ENCODE measurements at regions not wholly inside any gene's neighbourhood (a gene's known extent, or its start where the extent isn't known, plus 50 kb on each side); places are given as distances from the start of the nearest gene placed in this dataset.

- no peaks in the 10 kb centered on the region for H3K9me3 ChIP-seq
- H3K4me1 ChIP-seq, result no peaks in the 10 kb centered on the region
- H3K4me3 ChIP-seq, result no peak overlapping the region
- H3K27ac ChIP-seq, result no peak overlapping the region
- DNase-seq (ENCODE audit: low spot score in 2 of 2), result no peak
- H3K27me3 ChIP-seq, result no peaks in the 10 kb centered on the region
- intact Hi-C loops (cut with DNase I; ENCODE audit: low total_unique reads), result no loop called here
- H3K36me3 ChIP-seq, result no peaks in the 10 kb centered on the region
- TF ChIP-seq POLR2AphosphoS5 (IDR thresholded peaks at IDR 0.05) (no peak), POLR2A (IDR thresholded peaks at IDR 0.05) (no peak), CTCF (IDR thresholded peaks at IDR 0.05) (no peak)
These were observed 438.6 kb upstream of the ZNF385D start for GRCh38 chr3:22189616-22190015.

GRCh38 chr3:22199095-22199494 is 448.1 kb upstream of the ZNF385D start:
- H3K27me3 ChIP-seq, result no peaks in the 10 kb centered on the region
- no peak overlapping the region for H3K4me3 ChIP-seq
- no peaks in the 10 kb centered on the region for H3K4me1 ChIP-seq
- DNase-seq (ENCODE audit: low spot score in 2 of 2), result no peak
- H3K27ac ChIP-seq, result no peak overlapping the region
- intact Hi-C loops (cut with DNase I; ENCODE audit: low total_unique reads), result no loop called here
- H3K9me3 ChIP-seq, result no peaks in the 10 kb centered on the region
- H3K36me3 ChIP-seq, result no peaks in the 10 kb centered on the region
- no peak for TF ChIP-seq POLR2A (IDR thresholded peaks at IDR 0.05)

- no peaks in the 10 kb centered on the region for H3K27me3 ChIP-seq
- no peak overlapping the region for H3K4me3 ChIP-seq
- no peak for DNase-seq (ENCODE audit: low spot score in 2 of 2)
- TF ChIP-seq POLR2A (IDR thresholded peaks at IDR 0.05) (no peak), POLR2AphosphoS5 (IDR thresholded peaks at IDR 0.05) (no peak), CTCF (IDR thresholded peaks at IDR 0.05) (no peak)
- H3K9me3 ChIP-seq, result no peaks in the 10 kb centered on the region
- H3K36me3 ChIP-seq, result no peaks in the 10 kb centered on the region
- H3K27ac ChIP-seq, result no peak overlapping the region
- H3K4me1 ChIP-seq, result no peaks in the 10 kb centered on the region
- intact Hi-C loops (cut with DNase I; ENCODE audit: low total_unique reads), result no loop called here
These were observed 457.8 kb upstream of the ZNF385D start for GRCh38 chr3:22208844-22209243.

- H3K36me3 ChIP-seq, result no peaks in the 10 kb centered on the region
- no peak for DNase-seq (ENCODE audit: low spot score in 2 of 2)
- H3K4me1 ChIP-seq, result no peaks in the 10 kb centered on the region
- no peaks in the 10 kb centered on the region for H3K9me3 ChIP-seq
- no peak overlapping the region for H3K27ac ChIP-seq
- no peak for TF ChIP-seq POLR2A (IDR thresholded peaks at IDR 0.05)
- no peak for TF ChIP-seq POLR2AphosphoS5 (IDR thresholded peaks at IDR 0.05)
- TF ChIP-seq CTCF (IDR thresholded peaks at IDR 0.05), result no peak
- H3K27me3 ChIP-seq, result no peaks in the 10 kb centered on the region
- no peak overlapping the region for H3K4me3 ChIP-seq
- intact Hi-C loops (cut with DNase I; ENCODE audit: low total_unique reads), result no loop called here
These were observed 458.6 kb upstream of the ZNF385D start for GRCh38 chr3:22209578-22209977.

- Histone ChIP-seq H3K36me3 (no peaks in the 10 kb centered on the region), H3K4me1 (no peaks in the 10 kb centered on the region), H3K9me3 (no peaks in the 10 kb centered on the region), H3K4me3 (no peak overlapping the region), H3K27me3 (no peaks in the 10 kb centered on the region), H3K27ac (no peak overlapping the region)
- TF ChIP-seq POLR2AphosphoS5 (IDR thresholded peaks at IDR 0.05) (no peak), CTCF (IDR thresholded peaks at IDR 0.05) (no peak)
- DNase-seq (ENCODE audit: low spot score in 2 of 2), result no peak
- intact Hi-C loops (cut with DNase I; ENCODE audit: low total_unique reads), result no loop called here
These were observed 459.7 kb upstream of the ZNF385D start for GRCh38 chr3:22210693-22211092.

- Histone ChIP-seq H3K27me3 (no peaks in the 10 kb centered on the region), H3K4me1 (no peaks in the 10 kb centered on the region), H3K4me3 (no peak overlapping the region), H3K36me3 (no peaks in the 10 kb centered on the region), H3K27ac (no peak overlapping the region), H3K9me3 (no peaks in the 10 kb centered on the region)
- no peak for DNase-seq (ENCODE audit: low spot score in 2 of 2)
- intact Hi-C loops (cut with DNase I; ENCODE audit: low total_unique reads), result no loop called here
- TF ChIP-seq CTCF (IDR thresholded peaks at IDR 0.05) (no peak), POLR2AphosphoS5 (IDR thresholded peaks at IDR 0.05) (no peak), POLR2A (IDR thresholded peaks at IDR 0.05) (no peak)
These were observed 465.6 kb upstream of the ZNF385D start for GRCh38 chr3:22216601-22217000.
